ENCODE measurements at regions not wholly inside any gene's neighbourhood (a gene's known extent, or its start where the extent isn't known, plus 50 kb on each side); places are given as distances from the start of the nearest gene placed in this dataset.

DNA sequence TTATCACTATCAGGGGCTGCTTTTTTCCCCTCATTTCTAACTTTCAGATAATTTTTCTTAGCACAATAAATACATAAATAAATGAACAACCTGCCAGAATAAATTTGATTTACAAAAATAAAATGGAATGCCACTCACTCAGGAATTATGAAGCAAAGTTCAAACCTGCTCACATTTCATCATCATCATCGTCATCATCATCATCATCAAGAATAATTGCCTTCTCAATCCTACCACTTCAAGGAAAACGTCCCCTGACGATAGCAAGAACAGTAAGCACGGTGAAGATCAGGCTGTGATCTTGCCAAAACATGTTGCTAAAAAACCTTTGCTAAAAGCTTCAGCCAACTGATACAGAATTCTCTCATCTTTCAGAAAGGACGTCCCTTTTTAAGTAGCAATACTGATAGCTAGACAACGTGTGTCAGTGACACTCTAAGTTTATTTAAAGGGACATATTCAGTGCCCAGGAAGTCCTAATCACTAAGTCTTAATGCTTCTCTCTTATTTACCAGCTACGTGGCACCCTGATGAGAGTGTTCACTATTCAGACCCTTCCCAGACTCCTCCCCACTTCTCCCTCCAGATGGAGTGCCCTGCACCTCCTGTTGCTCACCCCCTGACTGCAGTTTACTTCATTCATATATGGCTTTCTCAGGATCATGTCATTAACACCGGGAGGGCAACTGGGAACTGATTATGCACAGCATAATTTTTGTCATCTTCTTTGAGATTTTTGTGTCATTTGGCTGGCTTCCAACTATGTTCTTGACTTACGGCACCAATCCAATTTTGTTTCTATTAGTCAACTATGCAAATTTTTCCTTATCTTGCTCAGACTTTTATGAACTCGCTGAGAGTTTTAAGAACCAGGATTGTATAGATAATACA is 200.1 kb upstream of the GUCY1A2 start:
- DNase-seq: no peak

DNA sequence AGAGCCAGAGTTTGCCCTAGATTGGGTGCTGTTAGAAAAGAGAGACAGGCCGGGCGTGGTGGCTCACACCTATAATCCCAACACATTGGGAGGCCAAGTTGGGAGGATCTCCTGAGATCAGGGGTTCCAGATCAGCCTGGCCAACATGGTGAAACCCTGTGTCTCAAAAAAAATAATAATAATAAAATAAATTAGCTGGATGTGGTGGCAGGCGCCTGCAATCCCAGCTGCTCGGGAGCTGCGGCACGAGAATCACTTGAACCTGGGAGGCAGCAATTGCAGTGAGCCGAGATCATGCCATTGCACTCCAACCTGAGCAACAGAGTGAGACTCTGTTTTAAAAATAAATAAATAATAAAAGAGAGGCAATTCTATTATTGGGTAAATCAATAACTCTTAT is 199.2 kb upstream of the GUCY1A2 start:
- DNase-seq: no peak

DNA sequence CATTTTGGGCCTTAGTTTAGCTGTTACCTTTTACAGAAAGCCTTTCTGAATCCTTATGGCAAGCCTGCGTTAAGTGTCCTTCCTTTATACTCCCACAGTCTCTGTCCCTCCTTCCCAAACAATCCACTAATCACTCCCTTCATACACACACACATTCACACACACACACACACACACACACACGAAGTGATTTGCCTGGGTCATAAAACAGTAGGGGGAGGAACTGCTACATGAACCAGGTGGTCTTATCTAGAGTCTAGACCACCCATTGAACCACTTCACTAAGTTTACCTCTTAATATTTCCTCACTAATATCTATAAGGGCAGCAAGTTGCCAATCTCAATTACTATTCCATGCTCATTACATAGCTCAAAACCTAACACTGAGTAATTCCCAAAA is 196.7 kb upstream of the GUCY1A2 start:
- no peak for DNase-seq

DNA sequence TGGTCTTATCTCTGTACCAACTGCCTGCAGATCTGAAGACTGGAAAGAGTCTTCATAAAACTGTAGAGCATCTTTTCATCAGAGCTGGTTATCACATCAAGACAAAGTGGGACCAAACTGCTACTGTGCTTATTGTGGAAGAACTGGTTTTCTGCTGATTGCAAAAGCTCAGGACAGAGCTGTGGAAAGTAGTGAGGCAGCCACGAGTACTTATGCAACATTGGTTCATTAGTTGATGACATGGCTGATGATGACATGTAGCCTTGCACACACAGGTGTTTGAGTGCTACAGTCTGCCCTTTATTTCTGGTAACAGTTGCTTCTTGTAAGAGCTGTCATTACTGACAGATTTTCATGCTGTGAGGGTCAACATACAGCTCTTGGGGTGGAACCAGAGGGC is 185.4 kb upstream of the GUCY1A2 start:
- no peak for DNase-seq

DNA sequence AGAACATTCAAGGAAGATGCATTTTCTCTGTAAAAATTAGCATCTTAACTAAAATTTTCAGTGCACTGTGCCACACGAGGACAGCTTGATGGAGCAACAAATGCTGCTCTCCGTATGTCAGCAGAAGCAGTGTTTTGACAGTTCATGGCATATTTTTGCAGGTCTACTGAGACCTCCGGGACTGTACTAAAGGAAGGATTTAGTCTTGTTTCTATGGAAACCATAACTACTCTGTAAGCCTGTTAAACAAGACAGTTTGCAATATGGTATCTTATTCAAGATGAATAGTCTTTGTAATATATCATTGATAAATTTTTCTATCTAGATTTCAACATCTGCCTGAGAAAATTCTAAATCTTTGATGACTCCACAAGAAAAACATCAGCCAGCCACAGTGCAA is 184.0 kb upstream of the GUCY1A2 start:
- no peak for DNase-seq

DNA sequence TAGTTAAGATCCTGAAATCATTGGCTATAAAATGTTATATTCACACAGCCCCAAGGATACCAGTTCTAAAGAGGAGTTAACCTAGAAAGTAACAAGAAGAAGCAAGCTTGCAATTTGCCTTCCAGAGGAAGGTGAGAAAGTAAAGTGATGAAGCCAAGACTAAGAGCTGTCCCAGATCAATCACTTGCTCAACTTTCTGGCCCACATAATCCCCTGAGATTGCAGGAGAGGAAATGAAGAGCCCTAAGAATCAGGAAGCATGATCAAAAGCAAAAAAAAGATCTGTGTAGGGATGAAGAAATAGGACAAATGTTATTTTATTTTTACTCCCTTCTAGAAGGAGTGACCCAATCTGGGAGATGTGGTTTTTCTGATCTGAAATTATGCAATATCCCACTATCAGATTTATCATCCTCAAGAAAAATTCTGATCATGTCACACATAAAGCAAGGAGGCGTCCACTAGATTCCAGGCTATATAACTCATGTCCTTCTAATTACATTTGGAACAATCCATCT is 180.3 kb upstream of the GUCY1A2 start:
- DNase-seq: no peak

DNA sequence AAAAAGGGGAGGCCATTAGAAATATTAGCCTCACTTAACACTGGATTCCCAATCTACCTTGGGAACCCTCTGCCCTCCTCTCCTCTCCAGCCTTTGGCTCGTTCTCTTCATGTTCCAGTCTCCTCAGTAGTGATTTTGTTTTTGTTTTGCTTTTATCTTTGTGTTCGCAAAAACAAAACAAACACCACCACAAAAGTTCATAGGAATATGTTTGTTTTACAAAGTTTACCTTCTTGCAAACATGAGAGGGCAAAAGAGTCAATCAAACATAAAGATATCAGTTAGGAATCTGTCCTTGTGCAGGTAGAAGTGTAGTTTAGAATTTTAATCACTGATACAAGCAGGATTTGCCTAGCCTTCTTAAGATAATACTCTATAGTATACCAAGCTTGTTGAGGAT is 179.7 kb upstream of the GUCY1A2 start:
- no peak for DNase-seq

DNA sequence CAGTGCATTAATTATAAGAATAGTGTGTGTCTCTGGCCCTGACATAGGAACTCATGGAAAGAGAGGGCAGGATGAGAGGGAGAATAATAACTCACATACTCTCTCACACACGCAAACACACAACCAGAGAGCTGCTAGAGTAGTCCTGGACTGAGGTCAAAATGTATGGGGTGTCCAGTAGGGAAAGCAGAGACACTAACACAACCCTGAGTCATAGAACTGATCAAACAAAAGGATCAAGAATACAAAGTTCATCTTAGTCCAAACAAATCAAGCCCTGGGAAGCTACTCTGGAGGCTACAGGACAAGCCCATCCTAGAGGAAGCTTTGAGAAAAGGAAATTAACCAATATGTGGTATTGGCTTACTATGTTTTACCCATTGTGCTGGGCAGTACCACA is 178.5 kb upstream of the GUCY1A2 start:
- no peak for DNase-seq

DNA sequence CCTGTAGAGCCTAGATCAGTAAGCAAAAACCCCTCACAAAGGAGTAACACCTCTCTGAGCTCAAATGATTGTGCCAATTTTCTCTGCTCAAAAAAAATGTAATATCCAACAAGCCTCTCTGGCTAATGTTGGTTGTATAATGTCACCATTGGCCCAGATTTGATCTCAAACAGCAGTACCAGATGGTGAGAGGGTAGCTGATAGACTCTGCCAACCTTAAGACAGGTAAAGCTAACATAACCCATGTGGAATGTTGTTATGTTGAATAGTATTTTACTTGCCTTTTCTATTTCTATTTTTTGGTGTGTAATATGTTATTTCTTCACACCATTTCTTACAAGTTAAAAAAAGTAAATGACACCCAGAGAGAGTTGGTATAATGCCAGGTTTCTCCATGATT is 166.7 kb upstream of the GUCY1A2 start:
- no peak for DNase-seq

DNA sequence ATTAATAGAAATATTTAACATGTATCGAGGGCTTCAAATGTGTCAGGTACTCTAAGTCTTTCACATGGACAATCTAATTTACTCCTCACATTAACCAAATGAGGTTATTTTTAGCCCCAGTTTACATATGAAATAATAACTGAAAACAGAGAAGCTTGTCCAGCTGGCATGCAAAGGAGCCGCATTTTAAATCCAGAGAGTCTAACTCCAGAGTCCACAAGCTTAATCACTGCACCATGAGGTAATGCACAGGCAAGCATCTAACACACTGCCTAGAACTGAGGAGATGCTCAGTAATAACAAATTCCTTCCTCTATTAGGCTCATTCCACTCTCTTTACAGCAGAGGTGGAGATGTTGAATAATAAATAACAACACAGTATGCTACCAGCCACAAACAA is 165.7 kb upstream of the GUCY1A2 start:
- peak; percentile 24 for DNase-seq

DNA sequence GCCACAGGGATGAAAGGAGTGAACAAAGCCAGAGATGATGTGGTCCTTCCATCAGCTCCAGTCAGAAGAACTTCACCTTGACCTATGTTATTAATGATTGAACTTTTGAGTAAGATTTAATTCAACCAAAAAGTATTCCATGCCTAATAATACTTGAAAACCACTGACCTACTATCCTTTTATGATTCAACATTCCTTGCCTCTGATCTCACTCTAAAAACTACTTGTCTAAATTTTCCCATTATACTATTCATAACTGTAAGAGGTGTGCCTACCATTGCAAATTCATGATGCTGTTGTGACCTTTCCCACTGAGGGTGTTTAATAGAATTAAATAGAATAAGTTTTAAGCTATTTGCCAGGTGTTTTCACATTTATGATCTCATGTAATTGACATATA is 164.7 kb upstream of the GUCY1A2 start:
- no peak for DNase-seq

DNA sequence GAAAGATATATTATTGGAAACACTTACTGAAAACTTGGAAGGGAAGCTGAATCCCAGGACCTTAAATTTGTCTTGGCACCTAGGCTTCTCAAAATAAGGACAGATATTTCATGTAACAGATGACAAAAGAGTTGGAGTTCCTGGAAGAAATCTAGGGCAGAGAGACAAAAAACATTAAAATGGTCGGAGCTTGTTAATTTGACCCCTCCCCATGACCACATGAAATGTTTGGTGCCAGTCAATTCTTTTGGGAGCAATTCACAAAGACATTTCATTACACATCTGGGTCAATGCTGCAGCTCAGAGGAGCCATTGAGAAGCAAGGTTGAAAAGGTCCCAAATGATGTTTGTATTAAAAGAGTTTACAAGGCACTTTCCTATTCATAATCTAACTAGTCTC is 162.0 kb upstream of the GUCY1A2 start:
- DNase-seq: no peak

DNA sequence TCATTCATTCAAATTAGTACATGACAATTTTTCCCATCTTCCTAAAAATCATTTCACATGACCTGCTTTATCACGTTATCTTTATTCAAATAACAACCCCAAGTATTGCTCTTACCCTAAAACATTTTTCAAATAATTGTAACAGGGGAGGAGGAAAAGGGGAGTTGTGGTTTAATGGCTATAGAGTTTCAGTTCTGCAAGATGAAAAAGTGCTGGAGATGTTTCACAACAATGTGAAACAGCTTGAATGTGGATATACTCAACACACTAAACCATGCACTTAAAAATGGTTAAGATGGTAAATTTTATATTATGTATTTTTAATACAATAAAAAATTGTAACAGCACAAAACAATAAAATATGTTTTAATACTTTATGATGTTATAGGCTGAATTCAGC is 161.6 kb upstream of the GUCY1A2 start:
- DNase-seq: no peak

DNA sequence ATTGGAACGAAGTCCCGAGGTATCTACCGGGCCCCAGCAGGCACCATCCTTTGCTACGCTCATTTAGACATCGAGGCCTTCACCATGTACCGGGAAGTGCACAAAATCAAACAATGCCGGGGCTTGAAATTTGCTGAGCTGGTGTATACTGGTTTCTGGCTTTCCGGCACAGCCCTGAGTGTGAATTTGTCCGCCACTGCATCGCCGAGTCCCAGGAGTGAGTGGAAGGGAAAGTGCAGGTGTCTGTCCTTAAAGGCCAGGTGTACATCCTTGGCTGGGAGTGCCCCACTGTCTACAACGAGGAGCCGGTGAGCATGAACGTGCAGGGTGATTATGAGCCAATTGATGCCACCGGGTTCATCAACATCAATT is 158.8 kb upstream of the GUCY1A2 start:
- DNase-seq: no peak

DNA sequence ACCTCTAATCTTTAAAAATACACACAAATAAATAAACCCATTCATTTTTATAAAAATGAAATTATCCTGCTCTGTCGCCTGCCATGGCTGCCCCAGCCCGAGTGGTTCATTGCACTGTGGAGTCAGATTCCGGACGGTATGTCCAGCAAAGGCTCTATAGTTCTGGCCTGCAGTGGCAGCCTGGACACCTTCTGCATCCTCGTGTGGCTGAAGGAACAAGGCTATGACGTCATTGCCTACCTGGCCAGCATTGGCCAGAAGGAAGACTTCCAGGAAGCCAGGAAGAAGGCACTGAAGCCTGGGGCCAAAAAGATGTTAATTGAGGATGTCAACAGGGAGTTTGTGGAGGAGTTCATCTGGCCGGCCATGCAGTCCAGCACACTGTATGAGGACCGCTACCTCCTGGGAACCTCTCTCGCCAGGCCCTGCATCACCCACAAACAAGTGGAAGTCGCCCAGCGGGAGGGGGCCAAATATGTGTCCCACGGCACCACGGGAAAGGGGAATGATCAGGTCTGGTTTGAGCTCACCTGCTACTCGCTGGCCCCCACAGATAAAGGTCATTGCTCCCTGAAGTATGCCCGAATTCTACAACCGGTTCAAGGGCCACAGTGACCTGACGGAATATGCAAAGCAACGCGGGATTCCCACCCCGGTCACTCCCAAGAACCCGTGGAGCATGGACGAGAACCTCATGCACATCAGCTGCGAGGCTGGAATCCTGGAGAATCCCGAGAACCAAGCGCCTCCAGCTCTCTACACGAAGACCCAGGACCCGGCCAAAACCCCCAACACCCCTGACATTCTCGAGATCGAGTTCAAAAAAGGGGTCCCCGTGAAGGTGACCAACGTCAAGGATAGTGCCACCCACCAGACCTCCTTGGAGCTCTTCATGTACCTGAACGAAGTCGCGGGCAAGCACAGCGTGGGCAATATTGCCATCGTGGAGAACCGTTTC is 158.2 kb upstream of the GUCY1A2 start:
- no peak for DNase-seq

DNA sequence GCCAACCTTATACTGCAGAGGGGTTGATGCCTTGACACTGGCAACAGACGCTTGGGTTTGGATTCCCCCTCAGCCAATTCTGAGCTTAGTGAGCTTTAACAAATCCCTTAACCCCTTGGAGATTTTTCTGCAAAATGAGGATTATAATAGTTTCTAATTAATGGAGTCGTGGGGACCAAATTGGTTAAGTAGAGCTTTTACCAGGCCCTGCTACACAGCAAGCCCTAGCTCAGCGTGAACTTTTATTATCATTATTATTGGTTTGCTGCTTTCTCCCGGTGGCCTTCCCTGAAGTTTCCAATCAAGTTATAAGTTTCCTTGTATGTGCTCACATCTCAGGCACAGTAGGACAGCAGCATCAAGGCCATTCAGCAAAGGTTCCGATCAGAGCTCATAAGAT is 156.6 kb upstream of the GUCY1A2 start:
- DNase-seq: no peak

DNA sequence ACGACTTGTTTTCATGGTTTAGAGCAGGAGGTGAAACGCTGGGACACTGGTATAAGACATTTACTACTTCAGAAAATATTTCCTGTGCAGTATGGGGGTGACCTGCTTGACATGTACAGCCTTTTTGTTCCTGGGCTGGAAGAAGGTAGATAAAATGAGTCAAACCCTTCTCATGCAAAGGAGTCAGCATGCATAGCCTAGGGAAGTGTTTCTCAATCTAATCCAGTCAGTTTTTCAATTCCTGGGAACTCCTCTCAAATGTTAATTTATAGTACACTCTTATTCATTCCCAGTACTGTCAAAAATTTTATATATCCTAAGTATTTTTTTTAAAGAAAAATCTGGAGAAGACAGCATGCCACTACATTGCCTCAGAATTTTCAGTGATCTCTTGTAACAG is 154.7 kb upstream of the GUCY1A2 start:
- no peak for DNase-seq

DNA sequence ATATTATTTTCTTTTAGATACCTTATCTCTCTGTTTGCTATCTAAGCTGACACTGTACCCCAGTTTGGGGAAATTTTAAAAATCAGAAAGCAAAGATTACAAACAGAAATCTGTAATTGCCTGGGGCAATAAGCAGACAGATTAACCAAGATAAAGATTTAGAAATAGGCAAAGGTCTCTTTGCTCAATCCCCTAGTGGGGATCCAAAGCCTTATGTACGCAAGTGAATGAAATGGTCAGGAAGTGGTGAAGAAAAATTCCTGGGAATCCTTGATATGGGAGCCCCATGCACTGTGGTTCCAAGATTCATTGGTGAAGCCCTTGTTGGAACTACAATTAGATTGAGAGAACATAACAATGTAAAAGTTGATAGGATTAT is 139.5 kb upstream of the GUCY1A2 start:
- DNase-seq: no peak

DNA sequence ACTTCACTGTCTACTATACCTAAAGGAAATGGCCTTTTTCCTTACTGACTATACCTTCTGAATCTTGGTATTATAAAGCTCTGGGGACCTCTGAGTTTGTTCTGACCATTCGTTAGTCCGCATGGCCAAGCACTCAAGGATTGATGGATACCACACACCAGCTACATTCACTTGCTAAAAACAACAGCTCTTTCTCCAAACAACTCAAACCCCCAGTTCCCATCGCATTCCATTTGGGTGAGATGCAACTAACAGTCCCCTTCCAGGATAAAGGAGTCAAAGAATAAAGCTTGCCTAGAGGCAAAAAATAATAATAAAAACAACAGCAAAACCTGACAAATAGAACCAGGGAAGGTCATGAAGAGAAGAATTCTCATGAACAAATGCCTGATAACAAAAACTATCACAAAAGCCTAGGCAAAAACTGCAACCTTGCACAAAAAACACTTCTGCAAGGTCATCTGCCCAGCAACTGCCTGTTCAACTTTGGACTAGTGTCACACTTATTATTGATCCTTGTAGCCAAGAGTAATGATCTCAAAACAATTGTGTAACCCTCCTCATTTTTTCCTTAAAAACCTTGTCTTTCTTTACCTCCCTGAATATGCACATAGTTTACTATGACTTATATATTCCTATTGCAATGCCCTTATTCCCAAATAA is 139.0 kb upstream of the GUCY1A2 start:
- DNase-seq: no peak

DNA sequence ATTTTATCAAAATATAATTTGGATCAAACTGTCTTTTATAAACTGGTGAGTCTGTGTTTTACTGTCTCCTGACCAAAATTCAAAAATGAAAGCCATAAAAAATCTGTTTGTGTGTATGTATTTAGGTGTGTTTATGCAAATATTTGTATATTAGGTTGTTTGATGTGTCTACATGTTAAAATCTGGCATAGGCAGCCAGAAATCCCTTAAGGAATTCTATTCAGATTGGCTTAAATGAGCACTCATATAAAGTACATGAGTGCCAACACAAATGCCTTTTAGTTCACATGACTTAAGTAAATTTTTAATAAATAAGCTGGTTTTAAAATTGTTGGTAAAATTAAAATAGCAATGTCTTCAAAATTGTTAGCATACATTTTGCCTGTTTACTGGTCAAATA is 133.3 kb upstream of the GUCY1A2 start:
- DNase-seq: no peak

DNA sequence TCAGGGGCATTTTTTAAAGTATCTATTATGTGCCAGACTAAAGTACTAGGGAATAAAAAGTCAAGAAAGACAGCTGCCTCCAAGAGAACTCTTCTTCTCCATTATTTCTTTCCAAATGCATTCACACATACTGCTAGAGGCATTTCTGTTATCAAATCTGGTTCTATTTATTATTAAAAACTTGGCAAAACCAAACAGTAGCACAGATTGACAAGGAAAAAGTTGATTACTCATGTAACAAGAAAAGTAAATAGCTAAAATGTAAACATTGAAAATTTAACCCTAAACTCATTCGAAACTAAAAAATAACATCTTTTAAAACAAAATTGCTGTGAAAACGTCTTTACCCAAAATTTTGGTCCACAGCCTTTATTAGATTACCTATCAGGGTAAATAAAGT is 132.9 kb upstream of the GUCY1A2 start:
- DNase-seq: no peak

DNA sequence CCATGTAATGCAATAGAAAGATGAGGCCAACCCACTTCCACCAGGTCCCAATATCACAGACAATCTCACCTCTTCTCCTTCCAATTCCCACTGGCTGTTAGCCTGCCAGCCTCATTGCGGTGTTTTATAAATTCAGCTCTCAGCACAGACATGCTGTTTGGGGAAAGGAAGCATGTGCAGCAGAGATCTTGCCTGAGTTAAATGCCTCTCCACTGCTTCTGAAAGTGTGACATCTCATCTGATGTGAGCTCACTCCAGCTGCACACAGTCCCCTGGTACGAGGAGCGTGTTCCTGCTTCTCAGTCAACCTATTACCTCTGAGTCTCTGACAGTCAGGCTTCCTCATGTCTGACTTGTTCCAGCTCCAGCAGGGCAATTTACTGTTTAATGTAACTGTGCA is 122.7 kb upstream of the GUCY1A2 start:
- DNase-seq: peak; percentile 36

DNA sequence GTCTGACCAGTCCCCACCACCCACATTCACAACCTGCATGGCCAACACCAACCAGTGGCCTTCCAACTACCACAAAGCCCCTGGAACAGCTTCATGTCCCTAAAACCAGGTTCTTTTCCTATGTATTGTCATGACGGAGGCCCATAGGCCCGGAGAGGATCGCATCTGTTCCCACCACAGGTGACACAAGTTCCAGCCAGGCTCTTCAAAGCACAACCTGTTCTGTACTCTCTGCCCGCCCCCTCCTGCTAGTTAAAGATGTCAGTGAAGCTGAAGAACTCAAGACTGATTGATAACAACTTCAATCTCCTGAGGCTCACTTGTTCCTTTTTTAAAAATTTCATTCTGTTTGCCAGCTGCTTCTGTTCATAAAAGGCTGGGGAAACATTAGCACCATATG is 121.1 kb upstream of the GUCY1A2 start:
- no peak for DNase-seq
